ENCODE measurements at regions not wholly inside any gene's neighbourhood (a gene's known extent, or its start where the extent isn't known, plus 50 kb on each side); places are given as distances from the start of the nearest gene placed in this dataset.

DNA sequence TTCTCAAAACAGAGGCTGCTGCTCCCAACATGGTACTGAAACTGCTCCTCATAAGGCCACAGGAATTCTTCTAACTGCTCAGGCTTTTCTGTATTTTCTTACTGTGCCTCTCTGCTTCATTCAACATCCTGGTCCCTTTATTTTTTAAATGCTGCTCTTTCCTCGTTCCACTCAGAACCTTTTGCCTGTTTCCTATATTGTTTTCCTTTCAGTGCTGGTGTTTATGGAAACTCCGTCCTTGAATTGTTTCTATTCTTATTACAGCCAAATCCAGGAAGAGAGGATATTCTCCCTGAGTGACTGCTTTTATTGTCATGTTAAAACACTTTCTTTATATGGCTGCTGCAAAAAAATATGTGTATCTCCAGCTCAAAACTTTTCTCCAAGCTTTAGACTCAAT, 173.0 kb upstream of the E2F7 start:
- TF ChIP-seq, protein P1, sequence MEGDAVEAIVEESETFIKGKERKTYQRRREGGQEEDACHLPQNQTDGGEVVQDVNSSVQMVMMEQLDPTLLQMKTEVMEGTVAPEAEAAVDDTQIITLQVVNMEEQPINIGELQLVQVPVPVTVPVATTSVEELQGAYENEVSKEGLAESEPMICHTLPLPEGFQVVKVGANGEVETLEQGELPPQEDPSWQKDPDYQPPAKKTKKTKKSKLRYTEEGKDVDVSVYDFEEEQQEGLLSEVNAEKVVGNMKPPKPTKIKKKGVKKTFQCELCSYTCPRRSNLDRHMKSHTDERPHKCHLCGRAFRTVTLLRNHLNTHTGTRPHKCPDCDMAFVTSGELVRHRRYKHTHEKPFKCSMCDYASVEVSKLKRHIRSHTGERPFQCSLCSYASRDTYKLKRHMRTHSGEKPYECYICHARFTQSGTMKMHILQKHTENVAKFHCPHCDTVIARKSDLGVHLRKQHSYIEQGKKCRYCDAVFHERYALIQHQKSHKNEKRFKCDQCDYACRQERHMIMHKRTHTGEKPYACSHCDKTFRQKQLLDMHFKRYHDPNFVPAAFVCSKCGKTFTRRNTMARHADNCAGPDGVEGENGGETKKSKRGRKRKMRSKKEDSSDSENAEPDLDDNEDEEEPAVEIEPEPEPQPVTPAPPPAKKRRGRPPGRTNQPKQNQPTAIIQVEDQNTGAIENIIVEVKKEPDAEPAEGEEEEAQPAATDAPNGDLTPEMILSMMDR (IDR thresholded peaks at IDR 0.05; ENCODE audit: insufficient read depth, low read depth, low read length): no peak
- TF ChIP-seq EZH2 (IDR thresholded peaks at IDR 0.05; ENCODE audit: insufficient read depth, low read length): no peak

Measured in astrocyte (in vitro differentiated cells and primary cell).